ENCODE measurements at regions not wholly inside any gene's neighbourhood (a gene's known extent, or its start where the extent isn't known, plus 50 kb on each side); places are given as distances from the start of the nearest gene placed in this dataset.

DNA sequence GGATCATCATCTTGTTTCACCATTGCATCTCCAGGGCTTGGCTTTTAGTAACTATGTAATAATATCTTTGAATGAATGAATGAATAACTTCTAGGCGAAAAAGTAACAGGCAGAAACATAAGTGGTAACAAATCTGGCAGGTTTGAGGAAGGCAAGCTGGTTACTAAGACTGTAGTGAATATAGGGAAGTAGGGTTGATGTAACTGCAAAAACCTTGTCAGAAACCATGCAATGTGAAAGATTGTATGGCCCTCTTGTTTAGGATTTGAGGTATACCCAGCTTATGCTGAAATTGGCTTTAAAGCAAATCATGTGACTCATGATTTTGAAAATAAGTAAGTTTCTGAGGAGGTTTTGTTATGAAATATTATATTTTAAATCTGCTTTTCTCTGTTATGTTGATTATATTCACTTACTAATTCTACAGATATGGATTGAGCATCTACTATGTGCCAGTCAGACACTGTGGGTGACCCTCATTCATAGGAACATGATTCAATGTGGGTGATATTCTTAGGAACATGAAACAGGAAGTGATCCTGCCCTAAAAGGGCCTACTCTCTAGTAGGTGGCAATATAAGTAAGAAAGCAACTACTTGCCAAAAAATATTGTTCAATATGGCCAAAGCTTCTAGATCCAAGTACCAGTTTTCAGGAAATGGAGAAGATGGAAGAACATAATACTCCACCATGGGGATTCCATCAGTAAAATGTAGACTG, 115.5 kb upstream of the CCDC90B start:
- no peak for TF ChIP-seq POLR2A (IDR thresholded peaks at IDR 0.05)
- TF ChIP-seq, protein P1, sequence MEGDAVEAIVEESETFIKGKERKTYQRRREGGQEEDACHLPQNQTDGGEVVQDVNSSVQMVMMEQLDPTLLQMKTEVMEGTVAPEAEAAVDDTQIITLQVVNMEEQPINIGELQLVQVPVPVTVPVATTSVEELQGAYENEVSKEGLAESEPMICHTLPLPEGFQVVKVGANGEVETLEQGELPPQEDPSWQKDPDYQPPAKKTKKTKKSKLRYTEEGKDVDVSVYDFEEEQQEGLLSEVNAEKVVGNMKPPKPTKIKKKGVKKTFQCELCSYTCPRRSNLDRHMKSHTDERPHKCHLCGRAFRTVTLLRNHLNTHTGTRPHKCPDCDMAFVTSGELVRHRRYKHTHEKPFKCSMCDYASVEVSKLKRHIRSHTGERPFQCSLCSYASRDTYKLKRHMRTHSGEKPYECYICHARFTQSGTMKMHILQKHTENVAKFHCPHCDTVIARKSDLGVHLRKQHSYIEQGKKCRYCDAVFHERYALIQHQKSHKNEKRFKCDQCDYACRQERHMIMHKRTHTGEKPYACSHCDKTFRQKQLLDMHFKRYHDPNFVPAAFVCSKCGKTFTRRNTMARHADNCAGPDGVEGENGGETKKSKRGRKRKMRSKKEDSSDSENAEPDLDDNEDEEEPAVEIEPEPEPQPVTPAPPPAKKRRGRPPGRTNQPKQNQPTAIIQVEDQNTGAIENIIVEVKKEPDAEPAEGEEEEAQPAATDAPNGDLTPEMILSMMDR (IDR thresholded peaks at IDR 0.05): no peak

Data from body of pancreas (tissue), 4 donors.